IMR-90 (cell line): ENCODE measurements at regions not wholly inside any gene's neighbourhood (a gene's known extent, or its start where the extent isn't known, plus 50 kb on each side); places are given as distances from the start of the nearest gene placed in this dataset.

Experiments used
- ATAC-seq: fragments of 200-7000 bp; cut with Tn5 transposase; 2 replicates; pipeline ENCODE4 v1.9.1; 2020; ENCODE audit warnings: low read depth, mild to moderate bottlenecking, moderate library complexity
- BruUV-seq: library from RNA; stranded (reverse); fragments of 400-500 nt; replicated peaks from 2 replicates; lab custom pipeline; 2021; lab: Mats Ljungman, UMichigan
- CTCF ChIA-PET: fragments of 300-600 bp; formaldehyde crosslinking; extraction: SDS; loops from one replicate; lab custom pipeline; 2021; ENCODE audit warnings: antibody characterized with exemption; lab: Yijun Ruan, JAX
- POLR2A ChIA-PET: fragments of 300-600 bp; sonication (Branson Sonifier 250); formaldehyde crosslinking; loops from one replicate; lab custom pipeline; 2022; ENCODE audit warnings: antibody characterized with exemption; ENCODE audit not compliant: unreplicated experiment; lab: Charles Lee
- DNase-seq: peaks from one replicate; pipeline ENCODE4 v3.0.0; 2013
- H2AFZ ChIP-seq: replicated peaks from 2 replicates; pipeline ENCODE3; 2013; ENCODE audit warnings: low read length, mild to moderate bottlenecking; ENCODE audit not compliant: poor library complexity
- H2AK5ac ChIP-seq: 2 replicates; pipeline ENCODE4 v1.6.1; 2013; ENCODE audit warnings: low read depth, low read length, inconsistent platforms
- H2AK9ac ChIP-seq: replicated peaks from 2 replicates; pipeline ENCODE3; 2013; ENCODE audit warnings: mild to moderate bottlenecking, low read depth, low read length, moderate library complexity; ENCODE audit not compliant: poor library complexity
- H2BK120ac ChIP-seq: 2 replicates; pipeline ENCODE4 v1.6.1; 2013; ENCODE audit warnings: low read depth, low read length, inconsistent platforms
- H2BK15ac ChIP-seq: 3 replicates; pipeline ENCODE4 v1.6.1; 2013; ENCODE audit warnings: low read depth, low read length, inconsistent platforms
- H2BK20ac ChIP-seq: 2 replicates; pipeline ENCODE4 v1.6.1; 2013; ENCODE audit warnings: low read depth, mild to moderate bottlenecking, inconsistent platforms, low read length, moderate library complexity
- H2BK5ac ChIP-seq: 2 replicates; pipeline ENCODE4 v1.6.1; 2013; ENCODE audit warnings: mild to moderate bottlenecking, low read depth, low read length, inconsistent platforms; ENCODE audit not compliant: poor library complexity, severe bottlenecking
- H3K14ac ChIP-seq: replicated peaks from 2 replicates; pipeline ENCODE4 v1.6.1; 2013; ENCODE audit warnings: low read depth, low read length, inconsistent platforms
- H3K18ac ChIP-seq: 2 replicates; pipeline ENCODE4 v1.6.1; 2013; ENCODE audit warnings: low read depth, low read length, control low read depth
- H3K23ac ChIP-seq: 2 replicates; pipeline ENCODE4 v1.6.1; 2013; ENCODE audit warnings: low read depth, low read length, inconsistent platforms
- H3K27ac ChIP-seq: 2 replicates; pipeline ENCODE4 v1.5.1; 2013; ENCODE audit warnings: mild to moderate bottlenecking, control low read depth, low read length; ENCODE audit not compliant: insufficient read depth
- H3K27me3 ChIP-seq: 2 replicates; pipeline ENCODE4 v1.6.1; 2013; ENCODE audit warnings: low read length; ENCODE audit not compliant: control insufficient read depth, insufficient read depth
- H3K36me3 ChIP-seq: 2 replicates; pipeline ENCODE4 v1.6.1; 2013; ENCODE audit warnings: low read length, mixed read lengths; ENCODE audit not compliant: control insufficient read depth, insufficient read depth
- H3K4ac ChIP-seq: 2 replicates; pipeline ENCODE4 v1.6.1; 2013; ENCODE audit warnings: low read depth, low read length, inconsistent platforms
- H3K4me1 ChIP-seq: 2 replicates; pipeline ENCODE4 v1.6.1; 2013; ENCODE audit warnings: low read length, mixed read lengths; ENCODE audit not compliant: control insufficient read depth, insufficient read depth
- H3K4me2 ChIP-seq: 2 replicates; pipeline ENCODE4 v1.6.1; 2013; ENCODE audit warnings: low read depth, mild to moderate bottlenecking, control low read depth, low read length, moderate library complexity
- H3K4me3 ChIP-seq: 2 replicates; pipeline ENCODE4 v1.5.1; 2013; ENCODE audit warnings: low read depth, mild to moderate bottlenecking, control low read depth, low read length, moderate library complexity; ENCODE audit not compliant: insufficient read depth
- H3K56ac ChIP-seq: 2 replicates; pipeline ENCODE4 v1.6.1; 2013; ENCODE audit warnings: low read length, inconsistent platforms; ENCODE audit not compliant: insufficient read depth; ENCODE audit errors: extremely low read depth
- H3K79me1 ChIP-seq, 2 experiments: 2 replicates each; pipeline ENCODE4 v1.6.1; 2013; ENCODE audit warnings: low read length in 2 of 2, inconsistent platforms in 1 of 2, low read depth in 1 of 2
- H3K9ac ChIP-seq: 2 replicates; pipeline ENCODE4 v1.6.1; 2013; ENCODE audit warnings: low read depth, low read length, control low read depth
- H3K9me1 ChIP-seq: 2 replicates; pipeline ENCODE4 v1.6.1; 2013; ENCODE audit warnings: low read length, inconsistent platforms; ENCODE audit not compliant: insufficient read depth
- H3K9me3 ChIP-seq: 2 replicates; pipeline ENCODE4 v1.6.1; 2013; ENCODE audit warnings: low read length; ENCODE audit not compliant: control insufficient read depth, insufficient read depth
- H4K20me1 ChIP-seq: 2 replicates; pipeline ENCODE4 v1.6.1; 2013; ENCODE audit warnings: low read length, inconsistent platforms; ENCODE audit not compliant: insufficient read depth
- H4K5ac ChIP-seq: 2 replicates; pipeline ENCODE4 v1.6.1; 2013; ENCODE audit warnings: mild to moderate bottlenecking, low read depth, low read length, control low read depth
- H4K8ac ChIP-seq, 2 experiments: 2 replicates each; pipeline ENCODE4 v1.6.1; 2013; ENCODE audit warnings: low read depth in 2 of 2, low read length in 2 of 2, control low read depth in 1 of 2, inconsistent platforms in 1 of 2
- H4K91ac ChIP-seq: 2 replicates; pipeline ENCODE4 v1.6.1; 2013; ENCODE audit warnings: low read depth, low read length, inconsistent platforms; ENCODE audit not compliant: insufficient read depth
- BHLHE40 ChIP-seq: fragments of 150-350 bp; IDR thresholded peaks from 2 replicates; pipeline ENCODE4 v1.6.1; 2016; ENCODE audit warnings: mild to moderate bottlenecking, low read depth, low read length
- CEBPB ChIP-seq: IDR thresholded peaks from 2 replicates; pipeline ENCODE4 v1.6.1; 2012; ENCODE audit warnings: low read depth, low read length, improper control_type of control experiment
- CHD1 ChIP-seq: IDR thresholded peaks from 2 replicates; pipeline ENCODE4 v1.6.1; 2012; ENCODE audit warnings: low read depth, low read length, improper control_type of control experiment
- CTCF ChIP-seq: conservative IDR thresholded peaks from 2 replicates; pipeline ENCODE4 v1.5.1; 2012; ENCODE audit warnings: mild to moderate bottlenecking, low read depth, low read length, improper control_type of control experiment
- ELK1 ChIP-seq: fragments of 150-350 bp; IDR thresholded peaks from 2 replicates; pipeline ENCODE4 v1.6.1; 2016; ENCODE audit warnings: low read depth, mild to moderate bottlenecking, low read length, moderate library complexity, borderline replicate concordance
- FOS ChIP-seq: fragments of 150-350 bp; IDR thresholded peaks from 2 replicates; pipeline ENCODE4 v1.6.1; 2016; ENCODE audit warnings: low read depth, low read length
- MAZ ChIP-seq: IDR thresholded peaks from 2 replicates; pipeline ENCODE4 v1.6.1; 2012; ENCODE audit warnings: low read depth, mild to moderate bottlenecking, low read length, improper control_type of control experiment, moderate library complexity, borderline replicate concordance
- MXI1 ChIP-seq: IDR thresholded peaks from 2 replicates; pipeline ENCODE4 v1.6.1; 2012; ENCODE audit warnings: low read depth, mild to moderate bottlenecking, low read length, moderate library complexity, borderline replicate concordance
- RFX5 ChIP-seq: IDR thresholded peaks from 2 replicates; pipeline ENCODE4 v1.8.0; 2012; ENCODE audit warnings: low read depth, mild to moderate bottlenecking, low read length, moderate library complexity
- USF2 ChIP-seq: fragments of 150-350 bp; IDR thresholded peaks from 2 replicates; pipeline ENCODE4 v1.6.1; 2017; ENCODE audit warnings: mild to moderate bottlenecking, antibody characterized with exemption, low read length, low read depth
- WGBS, 2 experiments: methylation state at CpG; one replicate each; pipeline versions ENCODE4 v1.1.5 to v1.1.7; 2013; ENCODE audit warnings: missing lambda C conversion rate in 2 of 2; ENCODE audit not compliant: insufficient read length in 1 of 2; ENCODE audit errors: extremely low coverage in 2 of 2; 5-methylcytosine and 5-hydroxymethylcytosine counted together
- dilution Hi-C: fragments of 300-500 bp; cut with HindIII; formaldehyde crosslinking; loops from one replicate; pipeline ENCODE4 v1.14.3; 2018; ENCODE audit warnings: low sequenced_read_pairs; ENCODE audit not compliant: unreplicated experiment
- in situ Hi-C: fragments of 300-500 bp; cut with MboI; formaldehyde crosslinking; loops from 3 replicates; pipeline ENCODE4 v1.14.3; 2019; ENCODE audit warnings: low sequenced_read_pairs, inconsistent platforms, mixed read lengths
- intact Hi-C: fragments of 100-400 bp; cut with micrococcal nuclease; formaldehyde crosslinking; loops from 2 replicates; pipeline ENCODE4 v1.10.0; 2022

- TF ChIP-seq MAZ (no peak), MXI1 (no peak), BHLHE40 (no peak), RFX5 (no peak), CEBPB (no peak)
Observed at GRCh38 chr9:14435871-14436270, 121.9 kb upstream of the NFIB start (continued).

GRCh38 chr9:14434971-14435718 lies 121.2 kb upstream of the NFIB start:
- H3K79me1 ChIP-seq = no peaks in the 10 kb centered on the region
- H3K9me3 ChIP-seq = peaks cover 5% of the 10 kb centered on the region; the same call in 1 of the 2 replicates
- no CpG with 5 or more reads among the region's 2 CpGs for WGBS, 2 experiments
- in situ Hi-C loops (loop anchor here (5.0 to 25.0 kb wide), 2 partner anchors 1013 to 1398 kb away; no protein-coding TSS in a partner anchor), dilution Hi-C loops (loop anchor here (25.0 kb wide), 1 partner anchor 998 kb away; no protein-coding TSS in a partner anchor), intact Hi-C loops (loop anchor here (5.0 to 10.0 kb wide), 2 partner anchors 340 to 1078 kb away; no protein-coding TSS in a partner anchor)
- no peak overlapping the region for H2BK15ac ChIP-seq
- H3K9ac ChIP-seq = no peak overlapping the region
- ChIA-PET CTCF (interaction anchor here (0.6 to 1.2 kb wide), 2 partner anchors 144 to 705 kb away, joined by 3 read pairs; no protein-coding TSS in a partner anchor), POLR2A (no interaction called here)
- H2BK20ac ChIP-seq = no peak overlapping the region
- H3K36me3 ChIP-seq = no peaks in the 10 kb centered on the region
- peaks cover 31% of the 10 kb centered on the region for H3K27me3 ChIP-seq
- no peak overlapping the region for H3K4me2 ChIP-seq
- no peak overlapping the region for H3K27ac ChIP-seq
- no peak for ATAC-seq
- no TSS peak for BruUV-seq
- H3K9me1 ChIP-seq = no peaks in the 10 kb centered on the region
- H2BK5ac ChIP-seq = no peak overlapping the region
- no peak overlapping the region for H2BK120ac ChIP-seq
- no peak overlapping the region for H2AK5ac ChIP-seq
- H3K14ac ChIP-seq = no peak overlapping the region
- no peak overlapping the region for H2AFZ ChIP-seq
- no peak overlapping the region for H3K56ac ChIP-seq
- no peak overlapping the region for H4K8ac ChIP-seq
- H3K4me3 ChIP-seq = no peak overlapping the region
- H4K5ac ChIP-seq = no peak overlapping the region
- no peak overlapping the region for H3K4ac ChIP-seq
- H4K91ac ChIP-seq = no peak overlapping the region
- peaks cover 7% of the 10 kb centered on the region; the same call in 1 of the 2 replicates for H3K4me1 ChIP-seq
- TF ChIP-seq USF2 (no peak), CTCF (no peak), ELK1 (no peak), BHLHE40 (no peak), MXI1 (no peak), FOS (no peak), CHD1 (no peak)
- no peak overlapping the region for H2AK9ac ChIP-seq
- H4K20me1 ChIP-seq = no peaks in the 10 kb centered on the region
- H3K18ac ChIP-seq = no peak overlapping the region
- H3K23ac ChIP-seq = no peak overlapping the region
- DNase-seq = no peak
